WTC11 (cell line): ENCODE measurements at regions not wholly inside any gene's neighbourhood (a gene's known extent, or its start where the extent isn't known, plus 50 kb on each side); places are given as distances from the start of the nearest gene placed in this dataset.

Source experiments
- ATF2 ChIP-seq: sonication (generic); formaldehyde crosslinking; IDR thresholded peaks from 2 replicates; pipeline ENCODE4 v1.8.1; 2022; ENCODE audit warnings: low read depth, missing genetic modification reagents, borderline replicate concordance
- CTCF ChIP-seq: fragments of 200-600 bp; IDR thresholded peaks from 2 replicates; pipeline ENCODE4 v1.8.0; 2022; ENCODE audit warnings: antibody characterized with exemption
- ETV6 ChIP-seq: sonication (generic); formaldehyde crosslinking; IDR thresholded peaks from 2 replicates; pipeline ENCODE4 v1.8.1; 2022; ENCODE audit warnings: mild to moderate bottlenecking, missing genetic modification reagents
- FOXJ3 ChIP-seq: sonication (generic); formaldehyde crosslinking; IDR thresholded peaks from 2 replicates; pipeline ENCODE4 v1.9.0; 2021; ENCODE audit warnings: missing genetic modification reagents, mild to moderate bottlenecking, borderline replicate concordance
- IRF2 ChIP-seq: sonication (generic); formaldehyde crosslinking; IDR thresholded peaks from 2 replicates; pipeline ENCODE4 v1.8.0; 2022; ENCODE audit warnings: low read depth, missing genetic modification reagents, borderline replicate concordance
- MAX ChIP-seq: sonication (generic); formaldehyde crosslinking; IDR thresholded peaks from 2 replicates; pipeline ENCODE4 v1.8.0; 2022; ENCODE audit warnings: mild to moderate bottlenecking, missing genetic modification reagents
- NR2C2 ChIP-seq: sonication (generic); formaldehyde crosslinking; IDR thresholded peaks from 2 replicates; pipeline ENCODE4 v1.8.0; 2022; ENCODE audit warnings: mild to moderate bottlenecking, missing genetic modification reagents
- PRDM15 ChIP-seq: sonication (generic); formaldehyde crosslinking; IDR thresholded peaks from 2 replicates; pipeline ENCODE4 v1.8.0; 2022; ENCODE audit warnings: missing genetic modification reagents
- TEAD1 ChIP-seq: sonication (generic); formaldehyde crosslinking; IDR thresholded peaks from 2 replicates; pipeline ENCODE4 v1.8.0; 2022; ENCODE audit warnings: mild to moderate bottlenecking, missing genetic modification reagents
- TEAD4 ChIP-seq: sonication (generic); formaldehyde crosslinking; IDR thresholded peaks from 2 replicates; pipeline ENCODE4 v1.8.0; 2022; ENCODE audit warnings: mild to moderate bottlenecking, missing genetic modification reagents
- USF2 ChIP-seq: sonication (generic); formaldehyde crosslinking; IDR thresholded peaks from 2 replicates; pipeline ENCODE4 v1.8.1; 2023; ENCODE audit warnings: mild to moderate bottlenecking, missing genetic modification reagents, moderate library complexity

GRCh38 chr12:91582811-91583210, 400.2 kb upstream of the DCN start:
- TF ChIP-seq USF2 (CRISPR knock-in tag) (no peak), CTCF (no peak), TEAD1 (CRISPR knock-in tag) (no peak), ETV6 (CRISPR knock-in tag) (no peak), IRF2 (CRISPR knock-in tag) (no peak), PRDM15 (CRISPR knock-in tag) (no peak), FOXJ3 (CRISPR knock-in tag) (no peak), TEAD4 (CRISPR knock-in tag) (no peak), NR2C2 (CRISPR knock-in tag) (no peak), ATF2 (no peak), MAX (CRISPR knock-in tag) (no peak)
